Esophagus (tissue), 2 donors: ENCODE measurements at regions not wholly inside any gene's neighbourhood (a gene's known extent, or its start where the extent isn't known, plus 50 kb on each side); places are given as distances from the start of the nearest gene placed in this dataset.

ENCODE experiments used
- H3K27ac ChIP-seq, 2 donors: one replicate each; pipeline ENCODE4 v1.5.1; 2013; ENCODE audit warnings: low read depth in 2 of 2, mild to moderate bottlenecking in 2 of 2, inconsistent platforms in 1 of 2, low read length in 1 of 2, moderate library complexity in 1 of 2
- H3K27me3 ChIP-seq, 2 donors: one replicate each; pipeline ENCODE4 v1.6.1; 2013; ENCODE audit warnings: low read length in 2 of 2, control low read depth in 1 of 2, mild to moderate bottlenecking in 1 of 2; ENCODE audit not compliant: insufficient read depth in 2 of 2, control insufficient read depth in 1 of 2
- H3K36me3 ChIP-seq, 2 donors: one replicate each; pipeline ENCODE4 v1.6.1; 2013; ENCODE audit warnings: low read length in 1 of 2; ENCODE audit not compliant: control insufficient read depth in 2 of 2, insufficient read depth in 2 of 2
- H3K4me1 ChIP-seq, 2 donors: one replicate each; pipeline ENCODE4 v1.6.1; 2013; ENCODE audit warnings: low read length in 1 of 2; ENCODE audit not compliant: control insufficient read depth in 2 of 2, insufficient read depth in 2 of 2
- H3K4me3 ChIP-seq, 2 donors: one replicate each; pipeline ENCODE4 v1.5.1; 2013; ENCODE audit warnings: low read length in 2 of 2, mild to moderate bottlenecking in 2 of 2, low read depth in 1 of 2, moderate library complexity in 1 of 2
- H3K9me3 ChIP-seq, 2 donors: one replicate each; pipeline ENCODE4 v1.6.1; 2013; ENCODE audit warnings: mild to moderate bottlenecking in 2 of 2, low read depth in 1 of 2, low read length in 1 of 2, moderate library complexity in 1 of 2; ENCODE audit not compliant: control insufficient read depth in 2 of 2, insufficient read depth in 1 of 2
- WGBS, 2 donors: extraction: QIAGEN DNeasy Blood & Tissue Kit; methylation state at CpG; one replicate each; pipeline ENCODE4 v1.1.7; 2013; 5-methylcytosine and 5-hydroxymethylcytosine counted together
- donor health status: healthy with polysubstance abuse.
- donor health status: Bipolar disorder and iron deficiency.

GRCh38 chr6:11328613-11329247, 96.3 kb upstream of the NEDD9 start:
- Histone ChIP-seq H3K27me3 (peaks cover 0 to 3% of the 10 kb centered on the region in 2 donors), H3K4me3 (no peak overlapping the region), H3K9me3 (no peaks in the 10 kb centered on the region), H3K36me3 (no peaks in the 10 kb centered on the region), H3K27ac (no peak overlapping the region), H3K4me1 (no peaks in the 10 kb centered on the region)
- WGBS, 2 donors = 85 to 88% methylated on average over 7 of the region's 7 CpGs

GRCh38 chr6:11327961-11328360, 95.5 kb upstream of the NEDD9 start:
- peaks cover 0 to 3% of the 10 kb centered on the region in 2 donors for H3K27me3 ChIP-seq
- H3K4me1 ChIP-seq = no peaks in the 10 kb centered on the region
- no peak overlapping the region for H3K27ac ChIP-seq
- H3K36me3 ChIP-seq = no peaks in the 10 kb centered on the region
- WGBS, 2 donors = 86 to 92% methylated on average over 3 of the region's 3 CpGs
- no peak overlapping the region for H3K4me3 ChIP-seq
- no peaks in the 10 kb centered on the region for H3K9me3 ChIP-seq

DNA sequence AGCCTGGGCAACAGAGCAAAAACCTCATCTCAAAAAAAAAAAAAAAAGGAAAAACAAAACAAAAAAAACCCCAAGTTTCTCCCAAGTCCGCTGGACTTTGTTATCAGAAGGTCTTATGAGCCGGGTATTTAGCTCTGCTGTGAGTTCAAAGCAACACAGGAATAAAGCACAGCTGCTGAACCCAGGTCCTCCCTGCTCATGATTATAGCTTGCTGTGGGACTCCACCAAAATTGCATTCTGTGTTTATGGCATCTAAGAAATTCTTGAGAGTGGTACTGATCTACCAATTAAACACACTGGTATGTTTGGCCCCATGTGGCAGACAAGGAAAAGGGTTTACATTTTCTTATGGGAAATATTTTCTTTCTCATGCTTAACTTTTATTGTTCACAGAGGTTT, 93.6 kb upstream of the NEDD9 start:
- Histone ChIP-seq H3K9me3 (no peaks in the 10 kb centered on the region), H3K27ac (no peak overlapping the region), H3K27me3 (no peaks in the 10 kb centered on the region), H3K36me3 (no peaks in the 10 kb centered on the region), H3K4me3 (no peak overlapping the region), H3K4me1 (peaks cover 0 to 3% of the 10 kb centered on the region in 2 donors)
- 86 to 97% methylated on average over 2 of the region's 2 CpGs for WGBS, 2 donors

DNA sequence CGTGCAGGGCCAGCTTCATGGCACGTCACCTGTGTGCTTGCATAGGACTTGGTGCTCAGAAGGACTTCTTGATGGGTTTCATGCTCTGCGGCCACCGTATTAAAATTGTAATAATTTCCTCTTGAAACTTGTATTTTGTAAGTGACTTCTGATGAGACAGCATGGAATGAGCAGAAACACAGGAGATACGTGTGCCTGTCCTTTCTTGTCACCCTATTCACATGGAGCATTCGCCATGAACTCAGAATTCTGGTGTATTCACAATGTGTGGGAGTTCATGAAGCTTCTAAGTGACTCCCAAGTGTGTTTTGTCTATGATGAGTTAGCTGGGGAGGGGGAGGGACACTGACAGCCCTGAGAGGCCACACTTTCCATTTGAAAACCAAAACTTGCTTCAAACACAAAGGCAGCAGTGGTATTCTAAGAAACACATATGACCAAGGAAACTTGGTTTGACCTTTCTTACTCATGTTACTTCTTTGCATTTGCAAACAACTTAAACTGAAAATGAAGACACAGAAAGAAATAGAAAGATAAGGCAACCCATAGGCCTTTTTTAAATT, 92.1 kb upstream of the NEDD9 start:
- WGBS, 2 donors = 90 to 92% methylated on average over 6 of the region's 6 CpGs
- Histone ChIP-seq H3K27ac (no peak overlapping the region), H3K27me3 (no peaks in the 10 kb centered on the region), H3K4me1 (peaks cover 0 to 3% of the 10 kb centered on the region in 2 donors), H3K9me3 (no peaks in the 10 kb centered on the region), H3K4me3 (no peak overlapping the region), H3K36me3 (no peaks in the 10 kb centered on the region)

DNA sequence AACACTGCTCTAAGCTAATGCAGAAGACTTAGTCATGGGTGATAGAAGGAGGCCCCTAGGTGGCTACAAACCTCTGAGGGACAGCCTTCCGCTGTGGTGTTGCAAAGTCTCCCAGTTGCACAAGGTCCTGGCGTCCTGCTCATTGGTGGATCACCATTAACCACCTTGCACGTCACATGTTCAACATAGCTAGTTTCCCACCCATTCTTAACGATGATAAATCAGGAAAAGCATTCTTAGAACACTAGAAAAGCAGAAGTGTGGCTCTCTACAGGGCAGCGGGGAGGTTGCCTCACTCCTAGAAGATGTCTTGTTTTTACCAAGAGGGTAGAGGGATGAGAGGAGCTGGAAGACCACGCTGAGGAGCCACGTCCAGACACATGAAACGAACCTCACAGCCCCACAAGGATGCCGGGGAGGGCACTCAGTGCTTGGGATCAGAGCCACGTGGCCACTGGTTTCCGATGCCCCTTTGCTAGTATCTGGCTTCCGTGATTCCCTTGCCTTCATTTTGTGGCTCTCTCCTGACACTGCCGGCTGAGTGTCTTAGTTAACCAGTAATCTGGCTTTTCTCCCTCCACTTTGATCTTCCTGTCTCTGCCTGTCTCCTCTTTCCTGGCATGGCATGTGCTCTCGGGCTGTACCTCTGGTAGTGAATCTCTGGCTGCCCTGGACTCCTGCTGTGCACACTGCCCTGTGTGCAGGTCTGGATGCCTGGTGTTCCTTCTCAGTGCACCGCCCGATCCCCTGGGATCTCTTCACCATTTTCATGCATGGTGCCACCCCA, 91.4 kb upstream of the NEDD9 start:
- no peaks in the 10 kb centered on the region for H3K36me3 ChIP-seq
- no peak overlapping the region for H3K4me3 ChIP-seq
- no peak overlapping the region for H3K27ac ChIP-seq
- no peaks in the 10 kb centered on the region for H3K27me3 ChIP-seq
- H3K4me1 ChIP-seq = peaks cover 0 to 9% of the 10 kb centered on the region in 2 donors
- no peaks in the 10 kb centered on the region for H3K9me3 ChIP-seq
- 79 to 81% methylated on average over 16 of the region's 16 CpGs for WGBS, 2 donors

DNA sequence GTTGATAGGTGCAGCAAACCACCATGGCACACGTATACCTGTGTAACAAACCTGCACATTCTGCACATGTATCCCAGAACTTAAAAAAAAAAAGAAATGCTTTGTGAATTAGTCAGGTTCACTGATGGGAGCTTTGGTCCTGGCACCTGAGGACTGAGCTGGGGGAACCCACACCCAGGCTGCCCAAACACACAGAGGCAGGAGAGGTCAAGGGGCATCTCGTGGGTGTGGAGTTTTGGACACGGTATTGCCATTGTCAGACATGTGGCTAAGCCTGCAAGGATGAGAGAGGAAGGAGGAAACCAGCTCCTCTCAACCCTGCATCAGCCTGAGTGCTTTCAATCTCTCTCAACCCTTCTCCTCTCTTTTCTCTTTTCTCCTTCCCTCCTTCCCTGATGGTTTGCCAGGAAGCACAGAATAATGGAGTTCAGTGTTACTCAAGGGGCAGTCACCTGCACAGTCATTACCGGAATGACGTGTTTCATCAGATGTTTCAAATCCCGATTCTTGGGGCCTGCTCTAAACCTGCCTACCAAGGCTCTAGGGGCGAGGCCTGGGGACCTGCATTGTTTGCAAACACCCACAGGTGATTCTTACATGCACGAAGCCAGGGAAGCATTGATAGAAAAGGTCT, 89.9 kb upstream of the NEDD9 start:
- Histone ChIP-seq H3K27ac (no peak overlapping the region), H3K36me3 (peaks cover 0 to 2% of the 10 kb centered on the region in 2 donors), H3K9me3 (no peaks in the 10 kb centered on the region), H3K4me1 (peaks cover 0 to 9% of the 10 kb centered on the region in 2 donors), H3K4me3 (no peak overlapping the region), H3K27me3 (no peaks in the 10 kb centered on the region)
- 67 to 74% methylated on average over 7 to 8 of the region's 8 CpGs for WGBS, 2 donors

GRCh38 chr6:11320914-11321597, 88.6 kb upstream of the NEDD9 start:
- H3K27ac ChIP-seq = no peak overlapping the region
- WGBS, 2 donors = 87 to 90% methylated on average over 9 of the region's 9 CpGs
- peaks cover 0 to 4% of the 10 kb centered on the region in 2 donors for H3K36me3 ChIP-seq
- H3K9me3 ChIP-seq = no peaks in the 10 kb centered on the region
- no peak overlapping the region for H3K4me3 ChIP-seq
- H3K4me1 ChIP-seq = peaks cover 0 to 9% of the 10 kb centered on the region in 2 donors
- no peaks in the 10 kb centered on the region for H3K27me3 ChIP-seq

DNA sequence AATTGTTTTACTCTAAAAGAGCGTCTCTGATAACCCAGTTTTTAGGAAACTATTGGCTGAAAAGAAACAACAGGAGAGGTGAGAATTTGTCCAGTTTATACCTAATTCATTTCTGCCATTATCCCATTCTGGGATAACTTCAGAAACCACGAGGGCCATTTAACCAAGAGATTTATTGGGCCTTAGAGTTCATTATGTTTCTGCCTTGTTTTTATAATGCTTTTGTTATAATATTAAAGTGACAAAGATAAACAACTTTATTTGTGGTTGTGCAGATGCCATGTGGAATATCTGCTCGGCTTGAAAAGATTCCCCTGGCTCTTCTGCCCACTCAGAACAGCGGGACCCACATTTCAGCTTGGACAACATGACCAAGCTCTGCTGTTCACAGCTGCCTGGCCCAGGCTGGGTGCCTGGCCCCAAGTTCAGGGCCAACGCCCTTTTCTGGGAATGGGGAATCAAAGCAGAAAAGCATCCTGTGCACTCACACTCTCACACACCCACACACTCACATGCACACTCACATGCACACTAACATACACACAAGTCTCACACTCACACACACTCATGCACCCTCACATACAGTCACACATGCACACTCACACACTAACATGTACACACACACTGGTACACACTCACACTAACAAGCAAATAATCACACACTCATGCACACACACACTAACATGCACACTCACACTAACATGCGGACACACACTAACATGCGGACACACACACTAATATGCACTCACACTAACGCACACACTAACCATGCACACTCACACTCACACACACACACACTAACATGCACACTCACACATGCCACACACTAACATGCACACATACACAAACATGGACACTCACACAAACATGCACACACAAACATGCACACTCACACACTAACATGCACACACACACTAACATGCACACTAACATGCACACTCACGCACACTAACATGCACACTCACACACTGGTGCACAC, 86.7 kb upstream of the NEDD9 start:
- Histone ChIP-seq H3K27ac (peak overlapping the region in 1 of 2 donors; percentile 9), H3K9me3 (no peaks in the 10 kb centered on the region)

More for the DNA sequence above, 86.7 kb upstream of the NEDD9 start:
- WGBS, 2 donors = 73 to 76% methylated on average over 9 of the region's 9 CpGs
- no peaks in the 10 kb centered on the region for H3K27me3 ChIP-seq
- no peak overlapping the region for H3K4me3 ChIP-seq
- peaks cover 0 to 4% of the 10 kb centered on the region in 2 donors for H3K36me3 ChIP-seq
- H3K4me1 ChIP-seq = peaks cover 0 to 9% of the 10 kb centered on the region in 2 donors
